ENCODE measurements at regions not wholly inside any gene's neighbourhood (a gene's known extent, or its start where the extent isn't known, plus 50 kb on each side); places are given as distances from the start of the nearest gene placed in this dataset.
"Not testable (repeated sequence)": the region's sequence is repeated elsewhere in the genome, so short reads cannot be mapped to it uniquely, and the experiment has no call there.

- no peaks in the 10 kb centered on the region for H3K79me2 ChIP-seq (ENCODE audit: control insufficient read depth, insufficient read depth, low read length)
- H3K9ac ChIP-seq (ENCODE audit: control insufficient read depth, insufficient read depth, low read length), result no peak overlapping the region
- RAD21 ChIA-PET (ENCODE audit: unreplicated experiment), result interaction anchor here (1.4 to 2.1 kb wide), 2 partner anchors 94 to 371 kb away, joined by 3 to 5 read pairs; partner anchors contain the start of gene CTH
- no peak overlapping the region for H3K27ac ChIP-seq (ENCODE audit: control insufficient read depth, insufficient read depth)
- peak overlapping the region; percentile 23; the same call in 1 of the 2 replicates for H3K4me2 ChIP-seq (ENCODE audit: control insufficient read depth, insufficient read depth)
- no peaks in the 10 kb centered on the region for H3K9me3 ChIP-seq (replicated peaks; ENCODE audit: control insufficient read depth, insufficient read depth, low read length)
- SMC1A ChIA-PET (ENCODE audit: uncharacterized antibody, unreplicated experiment), result interaction anchor here (0.6 to 2.3 kb wide), 10 partner anchors 9 to 381 kb away, joined by 3 to 11 read pairs (median 4); partner anchors contain the start of gene CTH
- no peaks in the 10 kb centered on the region for H3K27me3 ChIP-seq (replicated peaks in 1 of 2; ENCODE audit: control insufficient read depth in 2 of 2, insufficient read depth in 2 of 2, low read length in 1 of 2)
- ATAC-seq (peak; percentile 40), FAIRE-seq (no peak), DNase-seq (ENCODE audit: low read depth, low spot score) (no peak)
- BruUV-seq (replicated peaks), result no TSS peak
- in situ Hi-C loops (cut with MboI) (no loop called here), intact Hi-C loops (cut with micrococcal nuclease; ENCODE audit: unreplicated experiment) (loop anchor here (5.0 kb wide), 1 partner anchor 93 kb away; the partner anchor contains the start of gene CTH)
- H3K36me3 ChIP-seq (ENCODE audit: control insufficient read depth in 2 of 2, insufficient read depth in 2 of 2, low read length in 1 of 2), result no peaks in the 10 kb centered on the region
- TF ChIP-seq PKNOX1 (IDR thresholded peaks at IDR 0.05), result no peak
- TF ChIP-seq SREBF2 (IDR thresholded peaks at IDR 0.05; ENCODE audit: low read length), result no peak
- TF ChIP-seq TCF3 (IDR thresholded peaks at IDR 0.05; ENCODE audit: borderline replicate concordance, insufficient read depth, low read depth, low read length), result no peak
- TF ChIP-seq SMC3 (IDR thresholded peaks at IDR 0.05; ENCODE audit: borderline replicate concordance, low read length), result no peak
- no peak for TF ChIP-seq RAD51 (IDR thresholded peaks at IDR 0.05)
- TF ChIP-seq KLF5 (IDR thresholded peaks at IDR 0.05; ENCODE audit: partially characterized antibody), result no peak
- peaks cover 5% of the 10 kb centered on the region; the same call in 1 of the 2 replicates for H3K4me1 ChIP-seq (ENCODE audit: control insufficient read depth, insufficient read depth, low read length)
- 22% methylated on average over 2 of the region's 2 CpGs for WGBS (ENCODE audit: insufficient coverage, insufficient replicate concordance, low lambda C conversion rate, missing lambda C conversion rate)
- POLR2A ChIA-PET, result no interaction called here
- no peak overlapping the region for H2AFZ ChIP-seq (ENCODE audit: control insufficient read depth, low read depth, low read length)
- no peaks in the 10 kb centered on the region for H4K20me1 ChIP-seq (ENCODE audit: control insufficient read depth, insufficient read depth)
- H3K4me3 ChIP-seq, result no peak overlapping the region
- CTCF ChIA-PET, result interaction anchor here (0.8 to 4.6 kb wide), 3 partner anchors 18 to 372 kb away, joined by 3 to 49 read pairs (median 3); partner anchors contain the start of gene ANKRD13C
These were observed 93.7 kb downstream of the CTH start for GRCh38 chr1:70504821-70505193.

- CTCF ChIA-PET, result interaction anchor here (1.2 to 4.6 kb wide), 6 partner anchors 10 to 378 kb away, joined by 3 to 49 read pairs (median 5); no protein-coding TSS in a partner anchor
- H3K9ac ChIP-seq (ENCODE audit: control insufficient read depth, insufficient read depth, low read length); in situ Hi-C loops (cut with MboI); H3K79me2 ChIP-seq (ENCODE audit: control insufficient read depth, insufficient read depth, low read length); H4K20me1 ChIP-seq (ENCODE audit: control insufficient read depth, insufficient read depth); H3K4me3 ChIP-seq; FAIRE-seq; H3K36me3 ChIP-seq (ENCODE audit: control insufficient read depth in 2 of 2, insufficient read depth in 2 of 2, low read length in 1 of 2); H2AFZ ChIP-seq (ENCODE audit: control insufficient read depth, low read depth, low read length); H3K4me1 ChIP-seq (ENCODE audit: control insufficient read depth, insufficient read depth, low read length); BruUV-seq (replicated peaks); ATAC-seq; H3K27me3 ChIP-seq (replicated peaks in 1 of 2; ENCODE audit: control insufficient read depth in 2 of 2, insufficient read depth in 2 of 2, low read length in 1 of 2); H3K9me3 ChIP-seq (replicated peaks; ENCODE audit: control insufficient read depth, insufficient read depth, low read length); H3K4me2 ChIP-seq (ENCODE audit: control insufficient read depth, insufficient read depth); H3K27ac ChIP-seq (ENCODE audit: control insufficient read depth, insufficient read depth); intact Hi-C loops (cut with micrococcal nuclease; ENCODE audit: unreplicated experiment); DNase-seq (ENCODE audit: low read depth, low spot score): not testable (repeated sequence)
- SMC1A ChIA-PET (ENCODE audit: uncharacterized antibody, unreplicated experiment), result interaction anchor here (0.8 to 2.1 kb wide), 7 partner anchors 9 to 374 kb away, joined by 3 to 8 read pairs (median 4); partner anchors contain the start of gene SRSF11
- WGBS (ENCODE audit: insufficient coverage, insufficient replicate concordance, low lambda C conversion rate, missing lambda C conversion rate), result 45% methylated on average over 3 of the region's 3 CpGs
- POLR2A ChIA-PET, result interaction anchor here (0.6 kb wide), 1 partner anchor 227 kb away, joined by 3 read pairs; no protein-coding TSS in a partner anchor
- RAD21 ChIA-PET (ENCODE audit: unreplicated experiment), result interaction anchor here (0.8 to 1.3 kb wide), 2 partner anchors 94 to 193 kb away, joined by 3 to 4 read pairs; no protein-coding TSS in a partner anchor
These were observed 96.9 kb downstream of the CTH start for GRCh38 chr1:70507991-70508390.

Data from GM12878 (cell line).